Cardiac muscle cell (in vitro differentiated cells and primary cell): ENCODE measurements at regions not wholly inside any gene's neighbourhood (a gene's known extent, or its start where the extent isn't known, plus 50 kb on each side); places are given as distances from the start of the nearest gene placed in this dataset.

Experiments used
- DNase-seq, 2 donors: peaks; one replicate each; pipeline versions ENCODE4 v3.0.0 to v3.0.0-alpha.2; 2010 to 2017; ENCODE audit warnings: low read depth in 1 of 2, low spot score in 1 of 2
- H3K27ac ChIP-seq: fragments of 200-600 bp; sonication (generic); 2 replicates; pipeline ENCODE4 v1.5.1; 2016
- H3K27me3 ChIP-seq: fragments of 200-600 bp; sonication (generic); 2 replicates; pipeline ENCODE4 v1.6.0; 2016; ENCODE audit warnings: control low read depth
- H3K36me3 ChIP-seq: fragments of 200-600 bp; sonication (generic); 2 replicates; pipeline ENCODE4 v1.5.1; 2016; ENCODE audit warnings: control low read depth
- H3K4me1 ChIP-seq: fragments of 200-600 bp; sonication (generic); 2 replicates; pipeline ENCODE4 v1.8.1; 2017; ENCODE audit warnings: low read depth, mild to moderate bottlenecking, mixed run types
- H3K4me3 ChIP-seq: fragments of 200-600 bp; sonication (generic); 2 replicates; pipeline ENCODE4 v1.5.1; 2016; ENCODE audit warnings: mild to moderate bottlenecking
- H3K9me3 ChIP-seq: fragments of 200-600 bp; sonication (generic); 2 replicates; pipeline ENCODE4 v1.5.1; 2017; ENCODE audit warnings: low read depth, mild to moderate bottlenecking, control low read depth
- CTCF ChIP-seq: IDR thresholded peaks from 2 replicates; pipeline ENCODE4 v1.5.1; 2012; ENCODE audit warnings: low read depth, mild to moderate bottlenecking, low read length

DNA sequence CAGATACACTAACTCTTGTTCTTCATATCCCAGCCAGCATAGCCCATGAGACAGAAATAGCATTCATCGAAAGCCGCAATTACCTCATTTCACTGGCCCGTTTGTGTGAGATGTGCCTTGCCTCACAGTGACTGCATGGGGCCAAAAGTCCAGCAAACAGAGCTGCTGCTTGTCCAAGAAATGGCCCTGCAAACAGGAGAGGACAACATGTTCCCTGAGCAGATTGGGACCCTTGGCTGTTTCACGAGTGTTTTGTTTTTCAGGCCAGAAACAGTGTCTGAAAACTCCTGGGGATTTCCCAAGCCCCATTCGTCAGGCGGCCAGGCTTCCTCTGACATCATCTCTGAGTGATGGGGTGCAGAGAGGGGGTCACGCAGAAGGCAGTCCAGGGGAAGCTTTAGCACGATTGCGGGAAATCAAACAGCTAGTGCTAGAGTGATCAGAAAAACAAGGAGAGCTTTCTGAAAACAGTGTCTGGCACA is 503.6 kb upstream of the PAPPA start:
- Histone ChIP-seq H3K9me3 (no peaks in the 10 kb centered on the region), H3K36me3 (no peaks in the 10 kb centered on the region), H3K27ac (no peak overlapping the region), H3K4me3 (no peak overlapping the region), H3K27me3 (peaks cover 9% of the 10 kb centered on the region), H3K4me1 (no peaks in the 10 kb centered on the region)
- TF ChIP-seq CTCF, result no peak
- DNase-seq, result peak in 1 of 2 donors; percentile 96

DNA sequence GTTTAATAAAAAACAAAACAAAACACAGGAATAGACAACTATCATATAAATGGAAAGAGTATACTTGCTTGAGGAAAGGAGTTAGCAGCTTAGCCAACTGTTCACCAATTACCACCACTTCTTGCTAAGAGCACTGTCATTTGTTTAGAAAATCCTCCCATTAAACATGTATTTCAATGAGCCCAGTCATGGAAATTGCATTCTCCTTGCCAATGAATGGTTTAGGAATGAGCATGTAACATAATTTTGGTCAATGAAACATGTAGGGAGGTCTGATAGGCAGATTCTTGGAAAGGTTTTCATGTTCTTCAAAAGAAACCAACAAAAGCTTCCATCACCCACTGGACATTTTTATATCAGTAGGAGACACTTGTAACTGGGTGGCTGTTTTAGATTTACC is 502.8 kb upstream of the PAPPA start:
- H3K4me3 ChIP-seq, result no peak overlapping the region
- peaks cover 9% of the 10 kb centered on the region for H3K27me3 ChIP-seq
- H3K27ac ChIP-seq, result no peak overlapping the region
- no peaks in the 10 kb centered on the region for H3K4me1 ChIP-seq
- H3K9me3 ChIP-seq, result no peaks in the 10 kb centered on the region
- no peak for TF ChIP-seq CTCF
- H3K36me3 ChIP-seq, result no peaks in the 10 kb centered on the region
- peak in 1 of 2 donors; percentile 72 for DNase-seq

DNA sequence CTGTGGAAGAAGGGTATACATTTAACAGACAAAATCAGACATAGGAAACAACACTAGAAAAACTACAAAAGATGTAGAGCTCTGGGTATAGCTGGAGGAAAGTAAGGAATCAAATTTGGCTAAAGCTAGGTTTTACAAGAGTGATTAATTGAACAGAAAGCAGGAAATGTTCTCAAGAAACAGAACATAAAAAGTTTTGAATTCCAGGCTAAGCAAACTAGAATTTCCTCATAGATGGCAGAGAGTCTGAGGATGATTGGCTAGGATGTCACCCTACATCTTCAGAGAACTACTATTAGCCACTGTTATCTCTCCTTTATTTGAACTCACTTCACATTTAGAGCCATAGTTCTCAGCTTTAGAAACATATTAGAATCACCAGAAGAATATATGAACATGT is 502.1 kb upstream of the PAPPA start:
- no peak for TF ChIP-seq CTCF
- H3K27ac ChIP-seq, result no peak overlapping the region

DNA sequence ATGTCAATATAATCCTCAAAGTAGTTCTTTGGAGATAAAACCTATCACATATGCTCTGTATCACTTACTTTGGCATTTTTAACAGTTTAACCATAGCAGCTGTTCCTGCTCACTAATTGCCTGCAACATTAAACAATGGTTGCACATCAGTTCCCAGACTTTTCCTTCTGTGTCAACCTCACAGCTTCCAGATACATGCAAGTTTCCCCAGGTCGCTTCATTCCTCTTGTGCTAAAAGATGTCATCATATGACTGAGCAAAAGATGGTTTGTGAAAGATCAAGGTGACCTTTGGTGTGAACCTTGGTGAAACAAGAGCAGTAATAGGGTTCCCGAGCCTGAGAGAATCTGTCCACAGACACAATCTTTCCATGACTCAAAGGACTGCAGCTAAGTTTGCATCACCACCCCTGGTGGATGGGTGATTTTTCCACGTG is 500.4 kb upstream of the PAPPA start:
- H3K9me3 ChIP-seq, result no peaks in the 10 kb centered on the region
- no peaks in the 10 kb centered on the region for H3K36me3 ChIP-seq
- no peaks in the 10 kb centered on the region for H3K4me1 ChIP-seq
- TF ChIP-seq CTCF, result no peak
- peaks cover 9% of the 10 kb centered on the region for H3K27me3 ChIP-seq
- no peak overlapping the region for H3K4me3 ChIP-seq
- H3K27ac ChIP-seq, result no peak overlapping the region
- peak in 1 of 2 donors; percentile 50 for DNase-seq

More for the DNA sequence above, 502.1 kb upstream of the PAPPA start:
- no peak for DNase-seq
- no peaks in the 10 kb centered on the region for H3K36me3 ChIP-seq
- H3K9me3 ChIP-seq, result no peaks in the 10 kb centered on the region
- no peak overlapping the region for H3K4me3 ChIP-seq
- H3K4me1 ChIP-seq, result no peaks in the 10 kb centered on the region
- H3K27me3 ChIP-seq, result peaks cover 9% of the 10 kb centered on the region

DNA sequence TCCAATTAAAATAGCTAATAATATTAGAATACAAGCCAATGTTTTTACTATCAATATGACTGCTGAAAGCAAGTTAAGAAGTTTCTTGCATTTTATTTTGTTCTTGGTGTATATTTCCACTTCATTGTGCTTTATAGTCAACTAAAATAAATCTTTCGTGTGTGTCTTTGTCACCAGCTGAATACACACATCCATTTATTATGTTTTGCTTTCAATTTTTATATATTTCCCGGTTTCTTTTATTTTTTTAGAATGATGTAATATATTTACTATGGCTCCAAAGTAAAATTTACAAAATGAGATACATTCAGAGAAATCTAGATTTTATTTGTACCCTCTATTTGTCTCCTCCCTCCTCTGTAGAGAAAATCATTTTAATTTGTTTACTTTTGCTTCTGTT is 495.9 kb upstream of the PAPPA start:
- DNase-seq, result no peak
- no peak for TF ChIP-seq CTCF
- Histone ChIP-seq H3K36me3 (no peaks in the 10 kb centered on the region), H3K9me3 (no peaks in the 10 kb centered on the region), H3K27me3 (peaks cover 6% of the 10 kb centered on the region), H3K4me3 (no peak overlapping the region), H3K27ac (no peak overlapping the region), H3K4me1 (no peaks in the 10 kb centered on the region)

- no peak for TF ChIP-seq CTCF
Observed at GRCh38 chr9:115665519-115665918, 488.1 kb upstream of the PAPPA start.

More at GRCh38 chr9:115665519-115665918, 488.1 kb upstream of the PAPPA start:
- H3K27me3 ChIP-seq, result peaks cover 3% of the 10 kb centered on the region
- H3K27ac ChIP-seq, result no peak overlapping the region
- no peak for DNase-seq
- no peaks in the 10 kb centered on the region for H3K4me1 ChIP-seq
- H3K9me3 ChIP-seq, result no peaks in the 10 kb centered on the region
- no peaks in the 10 kb centered on the region for H3K36me3 ChIP-seq
- no peak overlapping the region for H3K4me3 ChIP-seq
